ENCODE measurements at regions not wholly inside any gene's neighbourhood (a gene's known extent, or its start where the extent isn't known, plus 50 kb on each side); places are given as distances from the start of the nearest gene placed in this dataset.

DNA sequence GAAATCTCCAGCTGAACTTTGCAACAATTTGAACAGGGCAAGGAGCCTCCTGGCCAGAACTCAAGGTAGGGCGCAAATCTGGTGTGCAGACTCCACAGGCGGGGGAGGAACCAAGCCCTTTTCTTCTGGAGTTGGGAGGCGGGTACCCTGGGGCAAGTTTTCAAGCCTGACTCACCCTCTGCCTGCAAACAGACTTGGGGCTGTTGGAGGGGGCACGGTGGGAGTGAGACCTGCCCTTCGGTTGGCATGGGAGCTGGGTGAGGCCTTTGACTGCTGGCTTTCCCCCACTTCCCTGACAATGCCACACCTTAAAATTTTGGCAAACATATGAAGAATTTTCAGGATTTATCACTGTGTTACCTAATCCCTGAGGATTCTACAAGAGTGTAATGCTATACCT, 709.8 kb upstream of the DIAPH2 start:
- TF ChIP-seq TSHZ2 (CRISPR knock-in tag; IDR thresholded peaks at IDR 0.05) (no peak), ISL1 (CRISPR knock-in tag; IDR thresholded peaks at IDR 0.05) (no peak), SNAI2 (CRISPR knock-in tag; IDR thresholded peaks at IDR 0.05) (no peak), ARNTL (CRISPR knock-in tag; IDR thresholded peaks at IDR 0.05; ENCODE audit: borderline replicate concordance, low read depth) (no peak), ZNF8 (CRISPR knock-in tag; IDR thresholded peaks at IDR 0.05) (no peak), ZFP3 (CRISPR knock-in tag; IDR thresholded peaks at IDR 0.05) (no peak), RARB (CRISPR knock-in tag; IDR thresholded peaks at IDR 0.05) (no peak), CSDC2 (CRISPR knock-in tag; IDR thresholded peaks at IDR 0.05) (no peak), CREB5 (CRISPR knock-in tag; IDR thresholded peaks at IDR 0.05; ENCODE audit: low read depth) (no peak), GLIS3 (CRISPR knock-in tag; IDR thresholded peaks at IDR 0.05) (no peak), OSR1 (CRISPR knock-in tag; IDR thresholded peaks at IDR 0.05) (no peak), TCF4 (CRISPR knock-in tag; IDR thresholded peaks at IDR 0.05; ENCODE audit: borderline replicate concordance) (no peak)

Data from SK-N-SH treated with all-trans-retinoic acid at 6 μM for 48 hours (cell line).